ENCODE measurements at regions not wholly inside any gene's neighbourhood (a gene's known extent, or its start where the extent isn't known, plus 50 kb on each side); places are given as distances from the start of the nearest gene placed in this dataset.
"Not testable (repeated sequence)": the region's sequence is repeated elsewhere in the genome, so short reads cannot be mapped to it uniquely, and the experiment has no call there.

DNA sequence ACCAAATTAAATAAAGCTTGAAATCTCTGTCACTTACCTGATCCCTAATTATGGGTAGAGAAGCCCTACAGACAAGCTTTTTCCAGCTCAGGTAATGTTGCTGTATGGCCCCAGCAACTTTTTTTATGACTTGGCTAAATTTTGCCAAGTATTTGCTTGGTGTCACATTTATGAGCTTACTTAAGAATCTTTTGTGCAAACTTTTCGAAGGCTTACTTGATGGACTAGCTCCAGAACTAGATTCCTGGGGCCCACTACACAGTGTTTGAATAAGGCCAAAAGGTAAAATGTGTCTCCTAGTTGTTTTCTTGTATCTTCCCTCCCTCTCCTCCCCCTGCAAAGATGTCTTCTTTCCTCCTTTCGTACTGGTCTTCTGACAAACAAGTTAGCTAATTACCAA lies 257.9 kb downstream of the OSR1 start:
- DNase-seq: peak in 1 of 2 experiments; percentile 35

DNA sequence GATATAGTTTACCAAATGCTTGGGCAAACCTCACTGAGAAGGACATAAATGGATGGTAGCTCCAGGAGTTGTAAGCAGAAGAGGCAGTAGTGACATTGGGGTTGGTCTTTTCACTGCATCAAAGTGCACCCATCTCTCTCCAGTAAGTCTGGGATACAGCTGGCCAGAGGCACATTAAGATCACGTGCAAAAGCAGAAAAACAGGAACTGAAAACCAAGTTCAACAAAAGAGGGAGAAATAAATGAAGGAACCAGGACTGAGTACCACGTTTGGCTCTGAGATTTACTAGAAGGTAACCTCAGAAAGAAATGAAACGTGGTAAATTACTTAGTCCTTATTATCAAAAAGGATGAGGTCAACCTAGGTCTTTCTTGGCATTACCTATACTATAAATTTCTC lies 259.2 kb downstream of the OSR1 start:
- Mint-ChIP-seq H3K27ac (ENCODE audit: unreplicated experiment) (no peak overlapping the region), H3K4me3 (ENCODE audit: unreplicated experiment) (no peak overlapping the region), H3K9me3 (ENCODE audit: unreplicated experiment) (no peaks in the 10 kb centered on the region), H3K27me3 (ENCODE audit: insufficient read depth, unreplicated experiment) (no peaks in the 10 kb centered on the region), H3K36me3 (ENCODE audit: insufficient read depth, unreplicated experiment) (no peaks in the 10 kb centered on the region), H3K4me1 (ENCODE audit: low read depth, unreplicated experiment) (peaks cover 22% of the 10 kb centered on the region)
- no peak overlapping the region for H3K4me3 ChIP-seq (ENCODE audit: low read depth, low read length)
- intact Hi-C loops (cut with micrococcal nuclease; ENCODE audit: unreplicated experiment): no loop called here
- BruUV-seq (replicated peaks): no TSS peak
- POLR2A ChIA-PET: no interaction called here
- H3K4me1 ChIP-seq: peaks cover 17% of the 10 kb centered on the region; the same call in 1 of the 2 replicates
- no peaks in the 10 kb centered on the region for H3K27me3 ChIP-seq (replicated peaks; ENCODE audit: control insufficient read depth, insufficient read depth, low read length)
- TF ChIP-seq, protein P1, sequence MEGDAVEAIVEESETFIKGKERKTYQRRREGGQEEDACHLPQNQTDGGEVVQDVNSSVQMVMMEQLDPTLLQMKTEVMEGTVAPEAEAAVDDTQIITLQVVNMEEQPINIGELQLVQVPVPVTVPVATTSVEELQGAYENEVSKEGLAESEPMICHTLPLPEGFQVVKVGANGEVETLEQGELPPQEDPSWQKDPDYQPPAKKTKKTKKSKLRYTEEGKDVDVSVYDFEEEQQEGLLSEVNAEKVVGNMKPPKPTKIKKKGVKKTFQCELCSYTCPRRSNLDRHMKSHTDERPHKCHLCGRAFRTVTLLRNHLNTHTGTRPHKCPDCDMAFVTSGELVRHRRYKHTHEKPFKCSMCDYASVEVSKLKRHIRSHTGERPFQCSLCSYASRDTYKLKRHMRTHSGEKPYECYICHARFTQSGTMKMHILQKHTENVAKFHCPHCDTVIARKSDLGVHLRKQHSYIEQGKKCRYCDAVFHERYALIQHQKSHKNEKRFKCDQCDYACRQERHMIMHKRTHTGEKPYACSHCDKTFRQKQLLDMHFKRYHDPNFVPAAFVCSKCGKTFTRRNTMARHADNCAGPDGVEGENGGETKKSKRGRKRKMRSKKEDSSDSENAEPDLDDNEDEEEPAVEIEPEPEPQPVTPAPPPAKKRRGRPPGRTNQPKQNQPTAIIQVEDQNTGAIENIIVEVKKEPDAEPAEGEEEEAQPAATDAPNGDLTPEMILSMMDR (IDR thresholded peaks at IDR 0.05; ENCODE audit: insufficient read depth in 1 of 2, low read depth in 1 of 2, low read length in 1 of 2, severe bottlenecking in 1 of 2, unreplicated experiment in 1 of 2): no peak
- DNase-seq: no peak
- CTCF ChIA-PET: no interaction called here
- H3K36me3 ChIP-seq (ENCODE audit: control insufficient read depth, insufficient read depth, low read length): no peaks in the 10 kb centered on the region
- no peaks in the 10 kb centered on the region for H3K9me3 ChIP-seq

More for the DNA sequence above, 257.9 kb downstream of the OSR1 start:
- POLR2A ChIA-PET: interaction anchor here (1.0 to 1.3 kb wide), 2 partner anchors 247 to 1346 kb away, joined by 3 to 4 read pairs; no protein-coding TSS in a partner anchor
- Histone ChIP-seq H3K9me3 (no peaks in the 10 kb centered on the region), H3K4me3 (ENCODE audit: low read depth, low read length) (no peak overlapping the region), H3K4me1 (peaks cover 17% of the 10 kb centered on the region; the same call in 1 of the 2 replicates), H3K27me3 (replicated peaks; ENCODE audit: control insufficient read depth, insufficient read depth, low read length) (no peaks in the 10 kb centered on the region), H3K36me3 (ENCODE audit: control insufficient read depth, insufficient read depth, low read length) (no peaks in the 10 kb centered on the region)
- no peak overlapping the region for H3K27ac Mint-ChIP-seq (ENCODE audit: unreplicated experiment)
- CTCF ChIA-PET: no interaction called here
- no peaks in the 10 kb centered on the region for H3K9me3 Mint-ChIP-seq (ENCODE audit: unreplicated experiment)
- intact Hi-C loops (cut with micrococcal nuclease; ENCODE audit: unreplicated experiment): loop anchor here (1.0 kb wide), 1 partner anchor 40 kb away; no protein-coding TSS in a partner anchor
- no peak overlapping the region for H3K4me3 Mint-ChIP-seq (ENCODE audit: unreplicated experiment)
- BruUV-seq (replicated peaks): no TSS peak
- TF ChIP-seq, protein P1 (IDR thresholded peaks at IDR 0.05; ENCODE audit: insufficient read depth in 1 of 2, low read depth in 1 of 2, low read length in 1 of 2, severe bottlenecking in 1 of 2, unreplicated experiment in 1 of 2): no peak
- H3K27me3 Mint-ChIP-seq (ENCODE audit: insufficient read depth, unreplicated experiment): no peaks in the 10 kb centered on the region
- H3K4me1 Mint-ChIP-seq (ENCODE audit: low read depth, unreplicated experiment): peaks cover 30% of the 10 kb centered on the region
- no peaks in the 10 kb centered on the region for H3K36me3 Mint-ChIP-seq (ENCODE audit: insufficient read depth, unreplicated experiment)

DNA sequence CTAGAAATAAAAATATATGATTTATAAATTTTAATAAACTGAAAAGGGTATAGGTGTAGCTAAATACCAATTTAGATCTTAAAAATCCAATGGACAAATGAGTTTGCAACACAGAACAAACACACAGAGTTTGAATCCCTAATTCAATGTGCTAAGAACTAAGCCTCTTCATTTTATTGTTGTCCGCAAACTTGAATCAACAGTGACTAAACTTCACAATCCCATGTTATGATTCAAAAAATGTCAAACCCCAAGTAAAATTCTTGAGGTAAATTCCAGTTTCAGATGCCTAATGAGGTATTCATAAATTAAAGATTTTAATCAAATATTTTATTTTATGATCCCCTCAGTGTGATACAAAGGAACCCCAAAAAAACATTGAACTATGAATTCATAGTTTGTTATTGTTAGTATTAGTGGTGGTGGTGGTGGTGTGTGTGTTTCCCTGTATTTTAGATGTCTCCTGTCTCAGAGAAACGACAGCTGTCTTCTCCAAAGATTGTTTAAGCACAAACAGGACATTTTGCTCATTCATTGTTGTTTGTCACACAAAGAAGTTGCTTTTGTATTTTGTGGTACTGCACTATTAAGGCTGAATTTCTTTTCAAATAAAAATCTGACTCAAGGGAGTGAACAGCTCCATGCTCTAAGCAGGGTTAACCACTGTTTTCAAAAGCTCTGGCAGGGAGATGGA lies 259.8 kb downstream of the OSR1 start:
- no peak overlapping the region for H3K27ac Mint-ChIP-seq (ENCODE audit: unreplicated experiment)
- CTCF ChIA-PET: no interaction called here
- H3K27me3 ChIP-seq (replicated peaks; ENCODE audit: control insufficient read depth, insufficient read depth, low read length): no peaks in the 10 kb centered on the region
- intact Hi-C loops (cut with micrococcal nuclease; ENCODE audit: unreplicated experiment): no loop called here
- H3K9me3 ChIP-seq: no peaks in the 10 kb centered on the region
- POLR2A ChIA-PET: no interaction called here
- no peaks in the 10 kb centered on the region for H3K27me3 Mint-ChIP-seq (ENCODE audit: insufficient read depth, unreplicated experiment)
- TF ChIP-seq, protein P1 (IDR thresholded peaks at IDR 0.05; ENCODE audit: insufficient read depth in 1 of 2, low read depth in 1 of 2, low read length in 1 of 2, severe bottlenecking in 1 of 2, unreplicated experiment in 1 of 2): no peak
- H3K4me3 ChIP-seq (ENCODE audit: low read depth, low read length): no peak overlapping the region
- no peaks in the 10 kb centered on the region for H3K36me3 Mint-ChIP-seq (ENCODE audit: insufficient read depth, unreplicated experiment)
- no peak for DNase-seq
- peaks cover 20% of the 10 kb centered on the region for H3K4me1 Mint-ChIP-seq (ENCODE audit: low read depth, unreplicated experiment)
- H3K9me3 Mint-ChIP-seq (ENCODE audit: unreplicated experiment): no peaks in the 10 kb centered on the region
- H3K36me3 ChIP-seq (ENCODE audit: control insufficient read depth, insufficient read depth, low read length): no peaks in the 10 kb centered on the region
- BruUV-seq (replicated peaks): no TSS peak
- H3K4me3 Mint-ChIP-seq (ENCODE audit: unreplicated experiment): no peak overlapping the region
- H3K4me1 ChIP-seq: peaks cover 17% of the 10 kb centered on the region; the same call in 1 of the 2 replicates

DNA sequence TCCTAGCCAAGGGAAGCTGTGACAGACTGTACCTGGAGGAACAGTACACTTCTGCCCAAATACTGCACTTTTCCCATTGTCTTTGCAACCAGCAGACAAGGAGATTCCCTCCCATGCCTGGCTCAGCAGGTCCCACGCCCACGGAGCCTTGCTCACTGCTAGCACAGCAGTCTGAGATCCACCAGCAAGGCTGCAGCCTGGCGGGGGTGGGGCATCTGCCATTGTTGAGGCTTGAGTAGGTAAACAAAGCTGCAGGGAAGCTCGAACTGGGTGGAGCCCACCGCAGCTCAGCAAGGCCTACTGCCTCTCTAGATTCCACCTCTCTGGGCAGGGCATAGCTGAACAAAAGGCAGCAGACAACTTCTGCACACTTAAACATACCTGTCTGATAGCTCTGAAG lies 268.9 kb downstream of the OSR1 start:
- intact Hi-C loops (cut with micrococcal nuclease; ENCODE audit: unreplicated experiment); H3K9me3 Mint-ChIP-seq (ENCODE audit: unreplicated experiment); H3K27me3 ChIP-seq (replicated peaks; ENCODE audit: control insufficient read depth, insufficient read depth, low read length); H3K4me1 Mint-ChIP-seq (ENCODE audit: low read depth, unreplicated experiment); H3K4me3 ChIP-seq (ENCODE audit: low read depth, low read length); H3K36me3 Mint-ChIP-seq (ENCODE audit: insufficient read depth, unreplicated experiment); H3K36me3 ChIP-seq (ENCODE audit: control insufficient read depth, insufficient read depth, low read length); H3K9me3 ChIP-seq; POLR2A ChIA-PET; H3K4me3 Mint-ChIP-seq (ENCODE audit: unreplicated experiment); CTCF ChIA-PET; H3K27me3 Mint-ChIP-seq (ENCODE audit: insufficient read depth, unreplicated experiment); H3K4me1 ChIP-seq; H3K27ac Mint-ChIP-seq (ENCODE audit: unreplicated experiment); BruUV-seq (replicated peaks): not testable (repeated sequence)
- DNase-seq: peak in 1 of 2 experiments; percentile 37
